IMR-90 (cell line): ENCODE measurements at regions not wholly inside any gene's neighbourhood (a gene's known extent, or its start where the extent isn't known, plus 50 kb on each side); places are given as distances from the start of the nearest gene placed in this dataset.

Experiments used
- ATAC-seq: fragments of 200-7000 bp; cut with Tn5 transposase; 2 replicates; pipeline ENCODE4 v1.9.1; 2020; ENCODE audit warnings: low read depth, mild to moderate bottlenecking, moderate library complexity
- BruUV-seq: library from RNA; stranded (reverse); fragments of 400-500 nt; replicated peaks from 2 replicates; lab custom pipeline; 2021; lab: Mats Ljungman, UMichigan
- CTCF ChIA-PET: fragments of 300-600 bp; formaldehyde crosslinking; extraction: SDS; loops from one replicate; lab custom pipeline; 2021; ENCODE audit warnings: antibody characterized with exemption; lab: Yijun Ruan, JAX
- POLR2A ChIA-PET: fragments of 300-600 bp; sonication (Branson Sonifier 250); formaldehyde crosslinking; loops from one replicate; lab custom pipeline; 2022; ENCODE audit warnings: antibody characterized with exemption; ENCODE audit not compliant: unreplicated experiment; lab: Charles Lee
- DNase-seq: peaks from one replicate; pipeline ENCODE4 v3.0.0; 2013
- H2AFZ ChIP-seq: replicated peaks from 2 replicates; pipeline ENCODE3; 2013; ENCODE audit warnings: low read length, mild to moderate bottlenecking; ENCODE audit not compliant: poor library complexity
- H2AK5ac ChIP-seq: 2 replicates; pipeline ENCODE4 v1.6.1; 2013; ENCODE audit warnings: low read depth, low read length, inconsistent platforms
- H2AK9ac ChIP-seq: replicated peaks from 2 replicates; pipeline ENCODE3; 2013; ENCODE audit warnings: mild to moderate bottlenecking, low read depth, low read length, moderate library complexity; ENCODE audit not compliant: poor library complexity
- H2BK120ac ChIP-seq: 2 replicates; pipeline ENCODE4 v1.6.1; 2013; ENCODE audit warnings: low read depth, low read length, inconsistent platforms
- H2BK15ac ChIP-seq: 3 replicates; pipeline ENCODE4 v1.6.1; 2013; ENCODE audit warnings: low read depth, low read length, inconsistent platforms
- H2BK20ac ChIP-seq: 2 replicates; pipeline ENCODE4 v1.6.1; 2013; ENCODE audit warnings: low read depth, mild to moderate bottlenecking, inconsistent platforms, low read length, moderate library complexity
- H2BK5ac ChIP-seq: 2 replicates; pipeline ENCODE4 v1.6.1; 2013; ENCODE audit warnings: mild to moderate bottlenecking, low read depth, low read length, inconsistent platforms; ENCODE audit not compliant: poor library complexity, severe bottlenecking
- H3K14ac ChIP-seq: replicated peaks from 2 replicates; pipeline ENCODE4 v1.6.1; 2013; ENCODE audit warnings: low read depth, low read length, inconsistent platforms
- H3K18ac ChIP-seq: 2 replicates; pipeline ENCODE4 v1.6.1; 2013; ENCODE audit warnings: low read depth, low read length, control low read depth
- H3K23ac ChIP-seq: 2 replicates; pipeline ENCODE4 v1.6.1; 2013; ENCODE audit warnings: low read depth, low read length, inconsistent platforms
- H3K27ac ChIP-seq: 2 replicates; pipeline ENCODE4 v1.5.1; 2013; ENCODE audit warnings: mild to moderate bottlenecking, control low read depth, low read length; ENCODE audit not compliant: insufficient read depth
- H3K27me3 ChIP-seq: 2 replicates; pipeline ENCODE4 v1.6.1; 2013; ENCODE audit warnings: low read length; ENCODE audit not compliant: control insufficient read depth, insufficient read depth
- H3K36me3 ChIP-seq: 2 replicates; pipeline ENCODE4 v1.6.1; 2013; ENCODE audit warnings: low read length, mixed read lengths; ENCODE audit not compliant: control insufficient read depth, insufficient read depth
- H3K4ac ChIP-seq: 2 replicates; pipeline ENCODE4 v1.6.1; 2013; ENCODE audit warnings: low read depth, low read length, inconsistent platforms
- H3K4me1 ChIP-seq: 2 replicates; pipeline ENCODE4 v1.6.1; 2013; ENCODE audit warnings: low read length, mixed read lengths; ENCODE audit not compliant: control insufficient read depth, insufficient read depth
- H3K4me2 ChIP-seq: 2 replicates; pipeline ENCODE4 v1.6.1; 2013; ENCODE audit warnings: low read depth, mild to moderate bottlenecking, control low read depth, low read length, moderate library complexity
- H3K4me3 ChIP-seq: 2 replicates; pipeline ENCODE4 v1.5.1; 2013; ENCODE audit warnings: low read depth, mild to moderate bottlenecking, control low read depth, low read length, moderate library complexity; ENCODE audit not compliant: insufficient read depth
- H3K56ac ChIP-seq: 2 replicates; pipeline ENCODE4 v1.6.1; 2013; ENCODE audit warnings: low read length, inconsistent platforms; ENCODE audit not compliant: insufficient read depth; ENCODE audit errors: extremely low read depth
- H3K79me1 ChIP-seq, 2 experiments: 2 replicates each; pipeline ENCODE4 v1.6.1; 2013; ENCODE audit warnings: low read length in 2 of 2, inconsistent platforms in 1 of 2, low read depth in 1 of 2
- H3K9ac ChIP-seq: 2 replicates; pipeline ENCODE4 v1.6.1; 2013; ENCODE audit warnings: low read depth, low read length, control low read depth
- H3K9me1 ChIP-seq: 2 replicates; pipeline ENCODE4 v1.6.1; 2013; ENCODE audit warnings: low read length, inconsistent platforms; ENCODE audit not compliant: insufficient read depth
- H3K9me3 ChIP-seq: 2 replicates; pipeline ENCODE4 v1.6.1; 2013; ENCODE audit warnings: low read length; ENCODE audit not compliant: control insufficient read depth, insufficient read depth
- H4K20me1 ChIP-seq: 2 replicates; pipeline ENCODE4 v1.6.1; 2013; ENCODE audit warnings: low read length, inconsistent platforms; ENCODE audit not compliant: insufficient read depth
- H4K5ac ChIP-seq: 2 replicates; pipeline ENCODE4 v1.6.1; 2013; ENCODE audit warnings: mild to moderate bottlenecking, low read depth, low read length, control low read depth
- H4K8ac ChIP-seq, 2 experiments: 2 replicates each; pipeline ENCODE4 v1.6.1; 2013; ENCODE audit warnings: low read depth in 2 of 2, low read length in 2 of 2, control low read depth in 1 of 2, inconsistent platforms in 1 of 2
- H4K91ac ChIP-seq: 2 replicates; pipeline ENCODE4 v1.6.1; 2013; ENCODE audit warnings: low read depth, low read length, inconsistent platforms; ENCODE audit not compliant: insufficient read depth
- BHLHE40 ChIP-seq: fragments of 150-350 bp; IDR thresholded peaks from 2 replicates; pipeline ENCODE4 v1.6.1; 2016; ENCODE audit warnings: mild to moderate bottlenecking, low read depth, low read length
- CEBPB ChIP-seq: IDR thresholded peaks from 2 replicates; pipeline ENCODE4 v1.6.1; 2012; ENCODE audit warnings: low read depth, low read length, improper control_type of control experiment
- CHD1 ChIP-seq: IDR thresholded peaks from 2 replicates; pipeline ENCODE4 v1.6.1; 2012; ENCODE audit warnings: low read depth, low read length, improper control_type of control experiment
- CTCF ChIP-seq: conservative IDR thresholded peaks from 2 replicates; pipeline ENCODE4 v1.5.1; 2012; ENCODE audit warnings: mild to moderate bottlenecking, low read depth, low read length, improper control_type of control experiment
- ELK1 ChIP-seq: fragments of 150-350 bp; IDR thresholded peaks from 2 replicates; pipeline ENCODE4 v1.6.1; 2016; ENCODE audit warnings: low read depth, mild to moderate bottlenecking, low read length, moderate library complexity, borderline replicate concordance
- FOS ChIP-seq: fragments of 150-350 bp; IDR thresholded peaks from 2 replicates; pipeline ENCODE4 v1.6.1; 2016; ENCODE audit warnings: low read depth, low read length
- MAZ ChIP-seq: IDR thresholded peaks from 2 replicates; pipeline ENCODE4 v1.6.1; 2012; ENCODE audit warnings: low read depth, mild to moderate bottlenecking, low read length, improper control_type of control experiment, moderate library complexity, borderline replicate concordance
- MXI1 ChIP-seq: IDR thresholded peaks from 2 replicates; pipeline ENCODE4 v1.6.1; 2012; ENCODE audit warnings: low read depth, mild to moderate bottlenecking, low read length, moderate library complexity, borderline replicate concordance
- NFE2L2 ChIP-seq: fragments of 150-350 bp; IDR thresholded peaks from 2 replicates; pipeline ENCODE4 v1.6.1; 2016; ENCODE audit warnings: low read depth, mild to moderate bottlenecking, low read length
- POLR2A ChIP-seq: IDR thresholded peaks from 2 replicates; pipeline ENCODE4 v1.6.1; 2012; ENCODE audit warnings: mild to moderate bottlenecking, low read depth, low read length
- RAD21 ChIP-seq: IDR thresholded peaks from 2 replicates; pipeline ENCODE4 v1.6.1; 2012; ENCODE audit warnings: low read length, improper control_type of control experiment
- RCOR1 ChIP-seq: IDR thresholded peaks from 2 replicates; pipeline ENCODE4 v1.6.1; 2012; ENCODE audit warnings: mild to moderate bottlenecking, low read length, improper control_type of control experiment; ENCODE audit not compliant: insufficient replicate concordance
- RFX5 ChIP-seq: IDR thresholded peaks from 2 replicates; pipeline ENCODE4 v1.8.0; 2012; ENCODE audit warnings: low read depth, mild to moderate bottlenecking, low read length, moderate library complexity
- SMC3 ChIP-seq: fragments of 150-350 bp; IDR thresholded peaks from 2 replicates; pipeline ENCODE4 v1.6.1; 2016; ENCODE audit warnings: low read depth, mild to moderate bottlenecking, antibody characterized with exemption, low read length, moderate library complexity
- dilution Hi-C: fragments of 300-500 bp; cut with HindIII; formaldehyde crosslinking; loops from one replicate; pipeline ENCODE4 v1.14.3; 2018; ENCODE audit warnings: low sequenced_read_pairs; ENCODE audit not compliant: unreplicated experiment
- in situ Hi-C: fragments of 300-500 bp; cut with MboI; formaldehyde crosslinking; loops from 3 replicates; pipeline ENCODE4 v1.14.3; 2019; ENCODE audit warnings: low sequenced_read_pairs, inconsistent platforms, mixed read lengths
- intact Hi-C: fragments of 100-400 bp; cut with micrococcal nuclease; formaldehyde crosslinking; loops from 2 replicates; pipeline ENCODE4 v1.10.0; 2022
- TF ChIP-seq, protein P1 (sequence below): fragments of 150-350 bp; IDR thresholded peaks from 2 replicates; pipeline ENCODE4 v1.6.1; 2017; ENCODE audit warnings: mild to moderate bottlenecking, antibody characterized with exemption, low read length, low read depth

DNA sequence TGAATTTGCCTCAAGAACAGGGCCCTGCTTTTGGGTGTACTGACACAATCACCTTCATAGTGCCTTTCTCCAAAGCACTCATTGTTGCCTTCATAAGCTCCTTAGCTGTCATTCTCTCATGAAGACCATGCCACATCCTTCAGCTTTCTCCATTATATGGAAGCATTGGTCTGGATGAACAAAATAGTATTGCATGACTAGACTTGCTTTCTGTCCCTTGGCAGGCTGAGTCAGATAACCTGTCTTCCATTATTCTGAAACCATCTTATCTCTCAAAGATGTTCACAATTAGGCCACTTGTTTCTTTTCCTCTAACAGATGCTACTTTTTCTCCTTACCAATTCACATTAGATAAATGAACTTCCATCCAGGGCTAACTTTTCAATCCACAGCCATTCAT, 297.9 kb downstream of the IRX1 start:
- DNase-seq (no peak), ATAC-seq (no peak)
- Histone ChIP-seq H3K36me3 (no peaks in the 10 kb centered on the region), H3K4me2 (no peak overlapping the region), H3K27me3 (no peaks in the 10 kb centered on the region), H3K9ac (no peak overlapping the region), H4K91ac (no peak overlapping the region), H3K23ac (no peak overlapping the region), H3K9me1 (no peaks in the 10 kb centered on the region), H3K56ac (no peak overlapping the region), H3K4ac (no peak overlapping the region), H2AK9ac (no peak overlapping the region), H2AK5ac (no peak overlapping the region), H4K5ac (no peak overlapping the region), H4K8ac (no peak overlapping the region), H3K4me1 (no peaks in the 10 kb centered on the region), H3K18ac (no peak overlapping the region), H2BK120ac (no peak overlapping the region), H3K27ac (no peak overlapping the region), H3K4me3 (no peak overlapping the region), H2BK15ac (no peak overlapping the region), H3K14ac (no peak overlapping the region), H2BK5ac (no peak overlapping the region), H3K9me3 (peaks cover 29% of the 10 kb centered on the region), H3K79me1 (no peaks in the 10 kb centered on the region), H2AFZ (no peak overlapping the region), H2BK20ac (no peak overlapping the region), H4K20me1 (no peaks in the 10 kb centered on the region)
- in situ Hi-C loops, result no loop called here
- no peak for TF ChIP-seq POLR2A
- TF ChIP-seq, protein P1, sequence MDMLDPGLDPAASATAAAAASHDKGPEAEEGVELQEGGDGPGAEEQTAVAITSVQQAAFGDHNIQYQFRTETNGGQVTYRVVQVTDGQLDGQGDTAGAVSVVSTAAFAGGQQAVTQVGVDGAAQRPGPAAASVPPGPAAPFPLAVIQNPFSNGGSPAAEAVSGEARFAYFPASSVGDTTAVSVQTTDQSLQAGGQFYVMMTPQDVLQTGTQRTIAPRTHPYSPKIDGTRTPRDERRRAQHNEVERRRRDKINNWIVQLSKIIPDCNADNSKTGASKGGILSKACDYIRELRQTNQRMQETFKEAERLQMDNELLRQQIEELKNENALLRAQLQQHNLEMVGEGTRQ, result no peak
- no peak for TF ChIP-seq FOS
- no peak for TF ChIP-seq RFX5
- TF ChIP-seq RAD21, result no peak
- TF ChIP-seq SMC3, result no peak
- no peak for TF ChIP-seq MAZ
- no peak for TF ChIP-seq CTCF
- TF ChIP-seq MXI1, result no peak
- TF ChIP-seq NFE2L2, result no peak
- TF ChIP-seq BHLHE40, result no peak
- no peak for TF ChIP-seq CHD1
- no peak for TF ChIP-seq ELK1
- no peak for TF ChIP-seq RCOR1
- no peak for TF ChIP-seq CEBPB
- no TSS peak for BruUV-seq
- intact Hi-C loops, result no loop called here
- dilution Hi-C loops, result no loop called here
- ChIA-PET POLR2A (no interaction called here), CTCF (no interaction called here)
